Muscle of arm (tissue), 1 donor: ENCODE measurements at regions not wholly inside any gene's neighbourhood (a gene's known extent, or its start where the extent isn't known, plus 50 kb on each side); places are given as distances from the start of the nearest gene placed in this dataset.

Source experiments
- DNase-seq: peaks from one replicate; pipeline ENCODE4 v3.0.0-alpha.2; 2013

DNA sequence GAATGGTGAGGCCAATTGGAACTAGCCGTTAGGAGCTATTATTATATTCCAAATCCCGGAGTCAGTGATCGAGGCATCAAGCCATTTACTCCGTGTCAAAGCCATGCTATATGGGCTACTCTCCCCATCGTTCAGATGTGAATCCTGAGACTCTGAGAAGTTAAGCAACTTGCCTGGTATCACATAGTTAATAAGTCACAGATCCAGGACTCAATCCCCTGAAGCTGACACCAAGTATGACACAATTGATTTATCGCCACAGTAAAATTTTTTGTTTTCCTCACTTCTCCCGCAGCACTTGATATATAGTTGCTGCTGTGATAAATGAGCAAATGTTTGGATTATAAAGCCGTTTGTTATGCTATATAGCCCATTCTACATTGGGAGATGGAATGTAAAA lies 50.8 kb upstream of the TSHZ2 start:
- DNase-seq: no peak

DNA sequence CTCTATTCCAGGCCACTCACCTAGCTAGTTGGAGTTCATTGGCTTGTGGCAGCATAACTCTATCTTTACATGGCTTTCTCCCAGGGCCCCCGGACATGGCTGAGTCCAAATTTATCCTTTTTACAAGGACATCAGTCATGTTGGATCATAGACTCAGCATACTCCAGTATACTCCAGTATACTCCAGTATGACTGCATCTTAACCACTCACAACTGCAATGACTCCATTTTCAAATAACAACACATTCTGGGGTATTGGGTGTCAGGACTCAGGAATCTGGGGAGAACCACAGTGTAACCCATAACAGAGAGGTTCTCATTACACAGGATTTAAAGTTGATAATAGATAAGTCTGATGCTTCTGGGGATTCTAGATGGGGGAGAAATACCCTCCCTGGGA lies 53.8 kb upstream of the TSHZ2 start:
- DNase-seq: no peak

- no peak for DNase-seq
These were observed 56.6 kb upstream of the TSHZ2 start for GRCh38 chr20:52915564-52915963.

DNA sequence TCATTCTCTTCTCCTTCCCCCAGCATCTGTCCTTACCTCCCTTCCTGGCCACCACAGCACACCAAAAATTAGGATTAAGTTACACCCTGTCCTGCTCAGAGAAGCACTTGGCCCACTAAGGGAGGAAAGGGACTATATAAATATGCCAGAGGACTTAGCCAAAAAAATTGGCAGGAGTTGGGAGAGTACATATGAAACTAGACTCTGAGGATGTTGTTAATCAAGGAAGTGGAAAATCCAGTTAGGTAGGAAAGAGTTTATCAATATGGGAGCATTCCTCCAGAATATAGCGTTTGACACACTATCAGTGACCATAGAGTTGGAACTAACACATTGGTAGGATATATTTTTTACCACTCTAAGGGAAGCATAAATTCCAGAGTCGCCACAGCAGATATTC lies 57.3 kb upstream of the TSHZ2 start:
- no peak for DNase-seq

DNA sequence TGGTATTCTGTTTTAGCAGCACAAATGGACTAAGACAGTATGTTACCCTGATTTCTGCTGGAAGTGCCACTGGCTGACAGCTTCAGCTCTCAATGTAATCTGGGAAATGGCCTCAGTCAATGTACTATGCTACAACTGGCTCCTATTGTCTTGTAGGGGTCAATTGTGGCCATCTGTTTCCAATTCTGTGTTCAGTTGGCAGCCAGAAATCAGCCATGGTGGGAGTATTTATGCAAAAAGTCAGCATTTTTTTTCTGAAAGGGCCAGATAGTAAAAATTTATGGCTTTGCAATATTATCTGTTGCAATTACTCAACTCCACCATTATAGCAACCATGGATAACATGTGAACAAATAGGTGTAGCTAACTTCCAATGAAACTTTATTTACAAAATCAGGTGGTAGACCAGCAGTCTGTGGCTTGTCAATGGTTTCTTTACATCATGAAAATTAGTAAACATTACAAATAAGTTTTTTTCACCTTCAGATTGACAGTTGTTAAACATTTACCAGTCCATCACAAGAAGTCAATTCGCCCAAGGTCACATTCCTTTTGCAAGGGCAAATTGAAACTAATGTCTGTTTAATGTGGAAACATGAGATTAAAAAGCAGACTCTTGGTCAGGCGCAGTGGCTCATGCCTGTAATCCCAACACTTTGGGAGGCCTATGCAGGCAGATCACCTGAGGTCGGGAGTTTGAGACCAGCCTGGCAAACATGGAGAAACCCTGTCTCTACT lies 58.3 kb upstream of the TSHZ2 start:
- DNase-seq: no peak

- DNase-seq: no peak
These were observed 66.7 kb upstream of the TSHZ2 start for GRCh38 chr20:52905241-52905994.

DNA sequence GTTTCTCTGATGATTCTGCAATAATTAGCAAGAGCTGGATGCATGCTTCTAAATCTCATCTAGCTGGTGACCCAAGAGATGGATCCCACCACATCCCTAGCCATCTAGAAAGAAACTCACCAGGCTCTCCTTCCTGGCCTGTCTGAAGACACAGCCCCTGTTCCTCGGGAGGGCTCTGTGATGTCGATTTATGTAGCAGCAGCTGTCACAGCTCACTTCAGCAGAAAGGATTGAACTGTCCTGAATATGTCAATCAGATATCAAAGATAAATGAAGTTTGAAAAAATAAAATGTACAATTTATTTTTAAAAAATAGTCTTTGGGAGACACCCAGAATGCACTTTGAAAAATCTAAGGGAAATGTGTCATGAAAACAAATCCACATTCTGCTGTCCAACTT lies 67.3 kb upstream of the TSHZ2 start:
- DNase-seq: no peak

- no peak for DNase-seq
These were observed 73.0 kb upstream of the TSHZ2 start for GRCh38 chr20:52899041-52899608.

DNA sequence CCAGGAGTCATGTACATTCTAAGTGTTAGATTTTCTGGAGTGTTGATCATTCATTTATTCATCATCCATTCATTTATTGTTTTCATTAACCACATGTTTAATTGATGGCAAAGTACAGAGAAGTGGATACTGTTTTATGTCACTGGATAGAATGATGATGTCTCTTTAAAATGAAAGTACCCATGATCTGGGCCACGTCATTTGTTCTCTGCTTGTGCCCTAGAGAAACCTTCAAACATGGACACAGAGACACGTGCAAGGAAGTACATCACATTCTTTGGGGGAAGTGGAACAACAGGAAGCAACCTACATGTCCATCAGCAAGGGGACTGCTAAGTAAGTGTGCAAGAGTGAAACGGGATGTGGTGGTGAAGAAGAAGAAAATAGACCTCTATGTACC lies 75.8 kb upstream of the TSHZ2 start:
- no peak for DNase-seq

DNA sequence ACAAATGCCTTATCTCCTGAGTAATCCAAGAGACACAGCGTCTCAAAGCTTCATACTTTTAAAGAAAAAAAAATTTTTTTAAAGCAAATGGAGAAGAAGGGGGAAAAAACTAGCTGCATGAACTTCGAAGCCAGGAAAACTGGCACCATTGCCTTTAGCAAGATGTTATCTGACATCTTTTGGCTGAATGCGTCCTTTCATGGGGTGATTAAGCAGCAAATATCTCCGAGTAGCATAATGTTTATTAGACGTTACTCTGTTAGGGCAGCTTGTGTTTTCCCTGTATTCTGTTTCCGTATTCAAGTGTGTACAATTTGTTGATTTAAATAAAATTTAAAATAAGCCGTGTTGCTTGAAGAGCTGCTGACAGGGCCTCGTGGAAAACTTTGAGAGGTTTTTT lies 76.5 kb upstream of the TSHZ2 start:
- DNase-seq: no peak

GRCh38 chr20:52895235-52895634 lies 76.9 kb upstream of the TSHZ2 start:
- DNase-seq: no peak

GRCh38 chr20:52893498-52893897 lies 78.7 kb upstream of the TSHZ2 start:
- DNase-seq: no peak

- no peak for DNase-seq
These were observed 80.1 kb upstream of the TSHZ2 start for GRCh38 chr20:52892023-52892422.

- no peak for DNase-seq
These were observed 82.0 kb upstream of the TSHZ2 start for GRCh38 chr20:52890130-52890529.

- DNase-seq: no peak
These were observed 82.9 kb upstream of the TSHZ2 start for GRCh38 chr20:52889225-52889624.

GRCh38 chr20:52888096-52888495 lies 84.1 kb upstream of the TSHZ2 start:
- DNase-seq: no peak

- no peak for DNase-seq
These were observed 91.2 kb upstream of the TSHZ2 start for GRCh38 chr20:52880997-52881396.

- no peak for DNase-seq
These were observed 91.9 kb upstream of the TSHZ2 start for GRCh38 chr20:52880259-52880658.

- no peak for DNase-seq
These were observed 97.9 kb upstream of the TSHZ2 start for GRCh38 chr20:52874241-52874640.

- no peak for DNase-seq
These were observed 102.3 kb upstream of the TSHZ2 start for GRCh38 chr20:52869698-52870501.

- no peak for DNase-seq
These were observed 102.9 kb upstream of the TSHZ2 start for GRCh38 chr20:52869276-52869675.

- no peak for DNase-seq
These were observed 104.9 kb upstream of the TSHZ2 start for GRCh38 chr20:52867305-52867704.
